HL-60 (cell line): ENCODE measurements at regions not wholly inside any gene's neighbourhood (a gene's known extent, or its start where the extent isn't known, plus 50 kb on each side); places are given as distances from the start of the nearest gene placed in this dataset.

Experiments
- GABPA ChIP-seq: IDR thresholded peaks from 2 replicates; pipeline ENCODE4 v1.6.1; 2012; ENCODE audit warnings: low read depth
- POLR2AphosphoS5 ChIP-seq: IDR thresholded peaks from 2 replicates; pipeline ENCODE4 v1.6.1; 2012; ENCODE audit warnings: low read depth
- REST ChIP-seq: IDR thresholded peaks from 2 replicates; pipeline ENCODE4 v1.6.1; 2012; ENCODE audit warnings: low read depth; ENCODE audit not compliant: insufficient replicate concordance
- TF ChIP-seq, protein P1 (sequence below): IDR thresholded peaks from one replicate; pipeline ENCODE4 v1.5.1; 2011; ENCODE audit warnings: low read length, control low read depth, inconsistent platforms; ENCODE audit not compliant: insufficient read depth

DNA sequence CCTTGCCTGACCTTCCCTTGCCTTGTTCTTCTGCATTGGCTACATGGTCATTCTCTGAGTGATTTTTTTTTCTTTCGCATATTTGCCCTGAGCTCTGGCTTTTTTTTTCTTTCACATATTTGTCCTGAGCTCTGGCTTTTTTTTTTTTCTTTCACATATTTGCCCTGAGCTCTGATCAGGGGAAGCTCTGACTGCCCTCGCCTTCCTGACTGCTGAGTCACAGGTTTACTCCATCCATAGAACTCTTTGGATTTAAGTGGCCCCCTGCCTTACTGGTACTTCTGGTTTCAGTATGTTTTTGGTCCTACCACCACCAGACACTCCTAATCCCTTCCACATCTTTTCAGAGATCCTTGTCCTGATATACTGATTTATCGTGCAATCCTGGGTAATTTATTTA is 201.1 kb downstream of the OGFRL1 start:
- TF ChIP-seq, protein P1, sequence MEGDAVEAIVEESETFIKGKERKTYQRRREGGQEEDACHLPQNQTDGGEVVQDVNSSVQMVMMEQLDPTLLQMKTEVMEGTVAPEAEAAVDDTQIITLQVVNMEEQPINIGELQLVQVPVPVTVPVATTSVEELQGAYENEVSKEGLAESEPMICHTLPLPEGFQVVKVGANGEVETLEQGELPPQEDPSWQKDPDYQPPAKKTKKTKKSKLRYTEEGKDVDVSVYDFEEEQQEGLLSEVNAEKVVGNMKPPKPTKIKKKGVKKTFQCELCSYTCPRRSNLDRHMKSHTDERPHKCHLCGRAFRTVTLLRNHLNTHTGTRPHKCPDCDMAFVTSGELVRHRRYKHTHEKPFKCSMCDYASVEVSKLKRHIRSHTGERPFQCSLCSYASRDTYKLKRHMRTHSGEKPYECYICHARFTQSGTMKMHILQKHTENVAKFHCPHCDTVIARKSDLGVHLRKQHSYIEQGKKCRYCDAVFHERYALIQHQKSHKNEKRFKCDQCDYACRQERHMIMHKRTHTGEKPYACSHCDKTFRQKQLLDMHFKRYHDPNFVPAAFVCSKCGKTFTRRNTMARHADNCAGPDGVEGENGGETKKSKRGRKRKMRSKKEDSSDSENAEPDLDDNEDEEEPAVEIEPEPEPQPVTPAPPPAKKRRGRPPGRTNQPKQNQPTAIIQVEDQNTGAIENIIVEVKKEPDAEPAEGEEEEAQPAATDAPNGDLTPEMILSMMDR: no peak
- TF ChIP-seq POLR2AphosphoS5: no peak
- no peak for TF ChIP-seq REST
- no peak for TF ChIP-seq GABPA
